Endothelial cell of umbilical vein (primary cell): ENCODE measurements at regions not wholly inside any gene's neighbourhood (a gene's known extent, or its start where the extent isn't known, plus 50 kb on each side); places are given as distances from the start of the nearest gene placed in this dataset.

ENCODE experiments used
- BruUV-seq: library from RNA; stranded (reverse); fragments of 400-500 nt; replicated peaks from 2 replicates; lab custom pipeline; 2021; lab: Mats Ljungman, UMichigan
- CTCF ChIA-PET: fragments of 300-600, 350-600 bp; sonication (Branson Sonifier 250); formaldehyde crosslinking; loops from one replicate; lab custom pipeline; 2021; ENCODE audit warnings: antibody characterized with exemption, inconsistent platforms; lab: Charles Lee
- POLR2A ChIA-PET: fragments of 300-600, 350-600 bp; sonication (Branson Sonifier 250); formaldehyde crosslinking; loops from one replicate; lab custom pipeline; 2021; ENCODE audit warnings: antibody characterized with exemption, inconsistent platforms; lab: Charles Lee
- DNase-seq: peaks from one replicate; pipeline ENCODE4 v3.0.0-alpha.2; 2011; ENCODE audit warnings: low read depth, low spot score
- FAIRE-seq: peaks from 2 replicates; lab custom pipeline; 2011; peaks lifted over from hg19 to GRCh38; lab: Jason Lieb, UNC
- H2AFZ ChIP-seq: 2 replicates; pipeline ENCODE4 v1.6.0; 2012; ENCODE audit warnings: low read depth, low read length, control low read depth, inconsistent platforms
- H3K27ac ChIP-seq: 2 replicates; pipeline ENCODE4 v1.5.1; 2011; ENCODE audit warnings: low read depth, mild to moderate bottlenecking, control low read depth, low read length, moderate library complexity; ENCODE audit not compliant: insufficient read depth
- H3K27me3 ChIP-seq, 2 experiments: 2 replicates each; pipeline versions ENCODE4 v1.6.0 to v1.6.1; 2011; ENCODE audit warnings: low read length in 2 of 2, mixed read lengths in 1 of 2; ENCODE audit not compliant: control insufficient read depth in 2 of 2, insufficient read depth in 2 of 2
- H3K36me3 ChIP-seq, 2 experiments: 2 replicates in 1 of 2; 3 replicates in 1 of 2; pipeline ENCODE4 v1.5.1; 2011; ENCODE audit warnings: low read length in 2 of 2, mild to moderate bottlenecking in 1 of 2, moderate library complexity in 1 of 2; ENCODE audit not compliant: control insufficient read depth in 2 of 2, insufficient read depth in 2 of 2; ENCODE audit errors: extremely low read depth in 1 of 2
- H3K4me1 ChIP-seq: 3 replicates; pipeline ENCODE4 v1.5.1; 2011; ENCODE audit warnings: mild to moderate bottlenecking, low read length; ENCODE audit not compliant: control insufficient read depth, insufficient read depth; ENCODE audit errors: extremely low read depth
- H3K4me2 ChIP-seq: 2 replicates; pipeline ENCODE4 v1.6.1; 2011; ENCODE audit warnings: low read length, control low read depth, mixed read lengths; ENCODE audit not compliant: insufficient read depth
- H3K4me3 ChIP-seq, 3 experiments: fragments of 200-600 bp in 1 of 3; sonication (generic), shearing (Covaris generic) in 1 of 3; replicated peaks in 1 of 3; 2 replicates each; pipeline ENCODE4 v1.5.1; 2011 to 2016; ENCODE audit warnings: control low read depth in 3 of 3, low read length in 3 of 3, mild to moderate bottlenecking in 2 of 3, inconsistent platforms in 1 of 3, low read depth in 1 of 3, moderate library complexity in 1 of 3; ENCODE audit not compliant: insufficient read depth in 1 of 3
- H3K79me2 ChIP-seq: 2 replicates; pipeline ENCODE4 v1.6.0; 2012; ENCODE audit warnings: low read length, inconsistent platforms; ENCODE audit not compliant: control insufficient read depth, insufficient read depth
- H3K9ac ChIP-seq: replicated peaks from 2 replicates; pipeline ENCODE3; 2011; ENCODE audit warnings: low read length, control low read depth; ENCODE audit not compliant: insufficient read depth; ENCODE audit errors: extremely low read depth
- H3K9me1 ChIP-seq: replicated peaks from 3 replicates; pipeline ENCODE4 v1.6.0; 2011; ENCODE audit warnings: mild to moderate bottlenecking, low read length; ENCODE audit not compliant: control insufficient read depth, insufficient read depth; ENCODE audit errors: extremely low read depth
- H3K9me3 ChIP-seq: replicated peaks from 2 replicates; pipeline ENCODE4 v1.5.1; 2012; ENCODE audit warnings: low read length, inconsistent platforms; ENCODE audit not compliant: control insufficient read depth, insufficient read depth
- H4K20me1 ChIP-seq: replicated peaks from 2 replicates; pipeline ENCODE3; 2011; ENCODE audit warnings: mild to moderate bottlenecking, low read length; ENCODE audit not compliant: control insufficient read depth, insufficient read depth; ENCODE audit errors: extremely low read depth
- CTCF ChIP-seq, 2 donors: IDR thresholded peaks; 1 replicate in 1 of 2; 2 replicates in 1 of 2; pipeline ENCODE4 v1.5.1; 2011; ENCODE audit warnings: low read length in 2 of 2, mild to moderate bottlenecking in 2 of 2, moderate library complexity in 2 of 2, control low read depth in 1 of 2, inconsistent platforms in 1 of 2, low read depth in 1 of 2; ENCODE audit not compliant: insufficient read depth in 1 of 2; ENCODE audit errors: extremely low read depth in 1 of 2
- EZH2 ChIP-seq: IDR thresholded peaks from 2 replicates; pipeline ENCODE4 v1.6.1; 2012; ENCODE audit warnings: borderline replicate concordance, low read depth, mild to moderate bottlenecking, moderate library complexity, low read length, inconsistent platforms; ENCODE audit not compliant: severe bottlenecking
- FOS ChIP-seq: IDR thresholded peaks from 2 replicates; pipeline ENCODE4 v1.6.1; 2011; ENCODE audit warnings: mild to moderate bottlenecking, low read length, moderate library complexity, borderline replicate concordance; ENCODE audit not compliant: insufficient read depth
- GATA2 ChIP-seq: IDR thresholded peaks from 2 replicates; pipeline ENCODE4 v1.7.0; 2011; ENCODE audit warnings: low read depth, mild to moderate bottlenecking, moderate library complexity, mixed read lengths, low read length; ENCODE audit not compliant: insufficient read length, insufficient read depth
- JUN ChIP-seq: IDR thresholded peaks from 2 replicates; pipeline ENCODE4 v1.6.1; 2011; ENCODE audit warnings: borderline replicate concordance, low read depth; ENCODE audit not compliant: insufficient read length, insufficient read depth
- MAX ChIP-seq: IDR thresholded peaks from 2 replicates; pipeline ENCODE4 v1.6.1; 2011; ENCODE audit not compliant: insufficient read depth, insufficient read length
- MYC ChIP-seq: IDR thresholded peaks from one replicate; pipeline ENCODE4 v1.6.1; 2011; ENCODE audit warnings: mild to moderate bottlenecking, low read depth, low read length
- POLR2A ChIP-seq: IDR thresholded peaks from 2 replicates; pipeline ENCODE4 v1.6.1; 2012; ENCODE audit warnings: low read depth, mild to moderate bottlenecking, control low read depth, low read length
- POLR2AphosphoS5 ChIP-seq: IDR thresholded peaks from 2 replicates; pipeline ENCODE4 v1.6.1; 2012; ENCODE audit warnings: low read depth, mild to moderate bottlenecking, control low read depth, low read length, moderate library complexity; ENCODE audit not compliant: insufficient read depth
- dilution Hi-C: fragments of 300-500 bp; cut with MboI; formaldehyde crosslinking; loops from one replicate; pipeline ENCODE4 v1.15.0; 2019; ENCODE audit warnings: low sequenced_read_pairs; ENCODE audit not compliant: extremely low pct_ligation_motif_present
- intact Hi-C: fragments of 100-400 bp; cut with micrococcal nuclease; formaldehyde crosslinking; loops from one replicate; pipeline ENCODE4 v1.10.0; 2022

- H3K9me3 ChIP-seq, result no peaks in the 10 kb centered on the region
- CTCF ChIA-PET, result interaction anchor here (0.9 to 1.7 kb wide), 4 partner anchors 23 to 357 kb away, joined by 3 to 4 read pairs (median 3); no protein-coding TSS in a partner anchor
- DNase-seq (no peak), FAIRE-seq (no peak)
- no peaks in the 10 kb centered on the region for H4K20me1 ChIP-seq
- H3K4me2 ChIP-seq, result peak overlapping the region; percentile 51
- H3K27ac ChIP-seq, result no peak overlapping the region
- no peaks in the 10 kb centered on the region for H3K36me3 ChIP-seq
- peak overlapping the region; percentile 85 for H2AFZ ChIP-seq
- peak overlapping the region; percentile 35 to 87 (median 44) for H3K4me3 ChIP-seq
- intact Hi-C loops, result loop anchor here (2.0 kb wide), 2 partner anchors 201 to 335 kb away; partner anchors contain the start of gene MAP3K1
- peak overlapping the region; percentile 29 for H3K9ac ChIP-seq
- dilution Hi-C loops, result no loop called here
- no peaks in the 10 kb centered on the region for H3K9me1 ChIP-seq
- no peaks in the 10 kb centered on the region for H3K27me3 ChIP-seq
- H3K79me2 ChIP-seq, result no peaks in the 10 kb centered on the region
- TSS peak; percentile 19 for BruUV-seq
- TF ChIP-seq MAX, result no peak
- TF ChIP-seq POLR2AphosphoS5, result no peak
- TF ChIP-seq JUN, result no peak
- no peak for TF ChIP-seq EZH2
- TF ChIP-seq CTCF (IDR thresholded peaks at IDR 0.05; ENCODE audit: extremely low read depth in 1 of 2, insufficient read depth in 1 of 2, low read depth in 1 of 2, low read length in 2 of 2), result no peak
- TF ChIP-seq GATA2, result no peak
- TF ChIP-seq POLR2A, result no peak
- no peak for TF ChIP-seq FOS
- no peak for TF ChIP-seq MYC
- peaks cover 12% of the 10 kb centered on the region for H3K4me1 ChIP-seq
- POLR2A ChIA-PET, result no interaction called here
Measured at GRCh38 chr5:56480078-56480704, 247.1 kb upstream of the ANKRD55 start.
